ENCODE measurements at regions not wholly inside any gene's neighbourhood (a gene's known extent, or its start where the extent isn't known, plus 50 kb on each side); places are given as distances from the start of the nearest gene placed in this dataset.

- TF ChIP-seq CTCF (IDR thresholded peaks at IDR 0.05) = no peak
- no peak for TF ChIP-seq POLR2A (IDR thresholded peaks at IDR 0.05)
- no peak for DNase-seq
- no peaks in the 10 kb centered on the region for H3K4me1 ChIP-seq
- H3K4me3 ChIP-seq = no peak overlapping the region
- no peak overlapping the region for H3K27ac ChIP-seq
- H3K27me3 ChIP-seq = no peaks in the 10 kb centered on the region
- H3K36me3 ChIP-seq = no peaks in the 10 kb centered on the region
- H3K9me3 ChIP-seq = no peaks in the 10 kb centered on the region
Observed at GRCh38 chr5:117633093-117633492, 1058.5 kb upstream of the SEMA6A start.

- H3K9me3 ChIP-seq = no peaks in the 10 kb centered on the region
- no peak for DNase-seq
- no peak overlapping the region for H3K4me3 ChIP-seq
- H3K4me1 ChIP-seq = no peaks in the 10 kb centered on the region
- TF ChIP-seq CTCF (IDR thresholded peaks at IDR 0.05) (no peak), POLR2A (IDR thresholded peaks at IDR 0.05) (no peak)
- H3K27me3 ChIP-seq = no peaks in the 10 kb centered on the region
- no peak overlapping the region for H3K27ac ChIP-seq
- H3K36me3 ChIP-seq = no peaks in the 10 kb centered on the region
Observed at GRCh38 chr5:117624201-117624600, 1049.6 kb upstream of the SEMA6A start.

- Histone ChIP-seq H3K4me1 (no peaks in the 10 kb centered on the region), H3K4me3 (no peak overlapping the region), H3K27me3 (no peaks in the 10 kb centered on the region), H3K36me3 (no peaks in the 10 kb centered on the region), H3K27ac (no peak overlapping the region), H3K9me3 (no peaks in the 10 kb centered on the region)
- DNase-seq = no peak
- no peak for TF ChIP-seq POLR2A (IDR thresholded peaks at IDR 0.05)
Observed at GRCh38 chr5:117623042-117623805, 1048.6 kb upstream of the SEMA6A start.

GRCh38 chr5:117621921-117622320 lies 1047.3 kb upstream of the SEMA6A start:
- H3K27me3 ChIP-seq = no peaks in the 10 kb centered on the region
- no peak for DNase-seq
- no peak overlapping the region for H3K27ac ChIP-seq
- H3K4me3 ChIP-seq = no peak overlapping the region
- TF ChIP-seq POLR2A (IDR thresholded peaks at IDR 0.05) (no peak), CTCF (IDR thresholded peaks at IDR 0.05) (no peak)
- H3K9me3 ChIP-seq = no peaks in the 10 kb centered on the region
- H3K4me1 ChIP-seq = no peaks in the 10 kb centered on the region
- no peaks in the 10 kb centered on the region for H3K36me3 ChIP-seq

GRCh38 chr5:117615226-117615625 lies 1040.6 kb upstream of the SEMA6A start:
- Histone ChIP-seq H3K4me3 (no peak overlapping the region), H3K27ac (no peak overlapping the region), H3K36me3 (no peaks in the 10 kb centered on the region), H3K4me1 (no peaks in the 10 kb centered on the region), H3K27me3 (no peaks in the 10 kb centered on the region), H3K9me3 (no peaks in the 10 kb centered on the region)
- DNase-seq = no peak
- no peak for TF ChIP-seq POLR2A (IDR thresholded peaks at IDR 0.05)
- no peak for TF ChIP-seq CTCF (IDR thresholded peaks at IDR 0.05)

GRCh38 chr5:117614408-117614807 lies 1039.8 kb upstream of the SEMA6A start:
- no peak overlapping the region for H3K4me3 ChIP-seq
- no peak overlapping the region for H3K27ac ChIP-seq
- no peak for TF ChIP-seq CTCF (IDR thresholded peaks at IDR 0.05)
- no peak for TF ChIP-seq POLR2A (IDR thresholded peaks at IDR 0.05)
- no peaks in the 10 kb centered on the region for H3K27me3 ChIP-seq
- DNase-seq = no peak
- no peaks in the 10 kb centered on the region for H3K9me3 ChIP-seq
- H3K36me3 ChIP-seq = no peaks in the 10 kb centered on the region
- H3K4me1 ChIP-seq = no peaks in the 10 kb centered on the region

Measured in Peyer's patch (tissue), 4 donors.